ENCODE measurements at regions not wholly inside any gene's neighbourhood (a gene's known extent, or its start where the extent isn't known, plus 50 kb on each side); places are given as distances from the start of the nearest gene placed in this dataset.

DNA sequence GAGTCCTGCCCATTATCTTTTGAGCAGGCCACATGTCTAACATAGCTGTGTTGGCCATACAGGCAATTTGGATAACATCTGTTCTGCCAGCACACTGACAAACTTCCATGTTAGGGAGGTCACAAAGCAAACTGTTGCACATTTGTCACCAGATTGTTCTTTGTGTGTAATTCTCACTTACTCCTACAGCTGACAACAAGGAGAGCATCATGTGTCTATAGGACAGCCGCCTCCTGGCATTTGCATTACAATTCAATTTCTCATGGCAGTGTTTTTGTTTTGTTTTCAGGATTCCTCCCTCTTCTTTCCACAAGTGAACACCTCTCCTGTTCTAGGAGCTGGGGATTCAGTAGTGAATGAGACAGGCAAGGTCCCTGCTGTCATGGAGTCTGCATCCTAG lies 94.3 kb upstream of the LEF1 start:
- no peak overlapping the region for H3K4me3 ChIP-seq (ENCODE audit: insufficient read depth, low read length, poor library complexity, severe bottlenecking)
- no peaks in the 10 kb centered on the region for H4K20me1 ChIP-seq (ENCODE audit: low read depth, low read length)
- H3K79me2 ChIP-seq (ENCODE audit: insufficient read depth, low read length), result no peaks in the 10 kb centered on the region
- H3F3A ChIP-seq (ENCODE audit: insufficient read depth), result no peaks in the 10 kb centered on the region
- H3K27ac ChIP-seq (ENCODE audit: low read depth, low read length), result no peak overlapping the region
- H3K9ac ChIP-seq (ENCODE audit: low read length), result no peak overlapping the region
- H3K27me3 ChIP-seq (ENCODE audit: low read length), result no peaks in the 10 kb centered on the region
- no peaks in the 10 kb centered on the region for H3K9me3 ChIP-seq (ENCODE audit: insufficient read depth, low read length)
- H3K36me3 ChIP-seq (ENCODE audit: low read length), result no peaks in the 10 kb centered on the region
- H3K4me2 ChIP-seq (ENCODE audit: low read depth, low read length, poor library complexity, severe bottlenecking), result no peak overlapping the region
- no peak overlapping the region for H2AFZ ChIP-seq (ENCODE audit: low read depth, low read length, severe bottlenecking)
- H3K9me2 ChIP-seq (replicated peaks; ENCODE audit: insufficient read depth, low read length), result no peaks in the 10 kb centered on the region
- TF ChIP-seq EZH2phosphoT487 (conservative IDR thresholded peaks at IDR 0.05; ENCODE audit: low read length), result no peak
- TF ChIP-seq, protein P1, sequence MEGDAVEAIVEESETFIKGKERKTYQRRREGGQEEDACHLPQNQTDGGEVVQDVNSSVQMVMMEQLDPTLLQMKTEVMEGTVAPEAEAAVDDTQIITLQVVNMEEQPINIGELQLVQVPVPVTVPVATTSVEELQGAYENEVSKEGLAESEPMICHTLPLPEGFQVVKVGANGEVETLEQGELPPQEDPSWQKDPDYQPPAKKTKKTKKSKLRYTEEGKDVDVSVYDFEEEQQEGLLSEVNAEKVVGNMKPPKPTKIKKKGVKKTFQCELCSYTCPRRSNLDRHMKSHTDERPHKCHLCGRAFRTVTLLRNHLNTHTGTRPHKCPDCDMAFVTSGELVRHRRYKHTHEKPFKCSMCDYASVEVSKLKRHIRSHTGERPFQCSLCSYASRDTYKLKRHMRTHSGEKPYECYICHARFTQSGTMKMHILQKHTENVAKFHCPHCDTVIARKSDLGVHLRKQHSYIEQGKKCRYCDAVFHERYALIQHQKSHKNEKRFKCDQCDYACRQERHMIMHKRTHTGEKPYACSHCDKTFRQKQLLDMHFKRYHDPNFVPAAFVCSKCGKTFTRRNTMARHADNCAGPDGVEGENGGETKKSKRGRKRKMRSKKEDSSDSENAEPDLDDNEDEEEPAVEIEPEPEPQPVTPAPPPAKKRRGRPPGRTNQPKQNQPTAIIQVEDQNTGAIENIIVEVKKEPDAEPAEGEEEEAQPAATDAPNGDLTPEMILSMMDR (IDR thresholded peaks at IDR 0.05; ENCODE audit: insufficient read depth, low read length, poor library complexity, severe bottlenecking), result no peak

DNA sequence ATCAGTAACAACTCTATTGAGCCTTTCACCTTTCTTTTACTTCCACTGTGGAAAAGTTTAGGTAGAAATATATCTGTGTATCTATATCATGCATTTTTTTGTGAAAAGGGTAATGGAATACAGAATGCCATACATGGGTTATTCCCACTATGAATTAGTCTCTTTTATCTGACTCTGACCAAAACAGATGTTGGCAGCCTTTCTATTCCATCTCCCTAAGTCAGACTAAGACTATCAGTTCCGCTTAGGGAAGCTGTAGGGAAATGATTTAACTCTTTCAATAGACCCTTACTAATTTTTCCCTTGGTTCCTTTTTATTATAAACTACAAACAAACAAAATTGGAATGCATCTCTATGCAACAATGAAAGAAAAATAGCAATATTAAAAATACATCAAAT lies 92.3 kb upstream of the LEF1 start:
- no peaks in the 10 kb centered on the region for H3K27me3 ChIP-seq (ENCODE audit: low read length)
- TF ChIP-seq, protein P1 (IDR thresholded peaks at IDR 0.05; ENCODE audit: insufficient read depth, low read length, poor library complexity, severe bottlenecking), result no peak
- TF ChIP-seq EZH2phosphoT487 (conservative IDR thresholded peaks at IDR 0.05; ENCODE audit: low read length), result no peak
- no peaks in the 10 kb centered on the region for H3K9me2 ChIP-seq (replicated peaks; ENCODE audit: insufficient read depth, low read length)
- H4K20me1 ChIP-seq (ENCODE audit: low read depth, low read length), result no peaks in the 10 kb centered on the region
- H3K4me3 ChIP-seq (ENCODE audit: insufficient read depth, low read length, poor library complexity, severe bottlenecking), result no peak overlapping the region
- no peaks in the 10 kb centered on the region for H3K79me2 ChIP-seq (ENCODE audit: insufficient read depth, low read length)
- no peak overlapping the region for H3K9ac ChIP-seq (ENCODE audit: low read length)
- no peak overlapping the region for H3K27ac ChIP-seq (ENCODE audit: low read depth, low read length)
- no peak overlapping the region for H2AFZ ChIP-seq (ENCODE audit: low read depth, low read length, severe bottlenecking)
- H3F3A ChIP-seq (ENCODE audit: insufficient read depth), result no peaks in the 10 kb centered on the region
- no peaks in the 10 kb centered on the region for H3K9me3 ChIP-seq (ENCODE audit: insufficient read depth, low read length)
- no peaks in the 10 kb centered on the region for H3K36me3 ChIP-seq (ENCODE audit: low read length)
- no peak overlapping the region for H3K4me2 ChIP-seq (ENCODE audit: low read depth, low read length, poor library complexity, severe bottlenecking)

DNA sequence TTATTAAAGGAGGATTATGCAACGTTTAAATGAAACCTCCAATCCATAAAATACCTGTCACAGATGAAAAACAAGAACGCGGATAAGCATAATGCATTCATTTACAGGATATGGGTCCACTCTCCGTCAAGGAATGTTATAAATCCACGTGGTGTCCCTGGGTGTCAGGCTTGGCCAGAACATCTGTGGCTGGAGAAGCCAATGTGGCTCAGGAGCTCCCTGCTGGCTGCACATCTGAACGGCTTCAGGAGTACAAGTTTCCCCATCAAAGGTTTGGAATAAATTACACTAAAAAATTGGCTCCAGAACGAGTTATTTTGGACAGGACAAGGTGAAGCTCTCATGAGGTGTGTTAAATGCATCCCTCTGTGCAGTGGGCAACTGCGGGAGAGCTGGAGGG lies 87.8 kb upstream of the LEF1 start:
- no peaks in the 10 kb centered on the region for H3K36me3 ChIP-seq (ENCODE audit: low read length)

More for the DNA sequence above, 87.8 kb upstream of the LEF1 start:
- Histone ChIP-seq H3K27ac (ENCODE audit: low read depth, low read length) (no peak overlapping the region), H3K9me2 (replicated peaks; ENCODE audit: insufficient read depth, low read length) (no peaks in the 10 kb centered on the region), H3K4me2 (ENCODE audit: low read depth, low read length, poor library complexity, severe bottlenecking) (no peak overlapping the region), H3K9me3 (ENCODE audit: insufficient read depth, low read length) (no peaks in the 10 kb centered on the region), H3K4me3 (ENCODE audit: insufficient read depth, low read length, poor library complexity, severe bottlenecking) (no peak overlapping the region), H3K79me2 (ENCODE audit: insufficient read depth, low read length) (no peaks in the 10 kb centered on the region), H3K27me3 (ENCODE audit: low read length) (no peaks in the 10 kb centered on the region), H3K9ac (ENCODE audit: low read length) (no peak overlapping the region), H3F3A (ENCODE audit: insufficient read depth) (no peaks in the 10 kb centered on the region), H4K20me1 (ENCODE audit: low read depth, low read length) (no peaks in the 10 kb centered on the region), H2AFZ (ENCODE audit: low read depth, low read length, severe bottlenecking) (no peak overlapping the region)
- TF ChIP-seq, protein P1 (IDR thresholded peaks at IDR 0.05; ENCODE audit: insufficient read depth, low read length, poor library complexity, severe bottlenecking), result no peak
- TF ChIP-seq EZH2phosphoT487 (conservative IDR thresholded peaks at IDR 0.05; ENCODE audit: low read length), result no peak

Data from SU-DHL-6 (cell line).